ENCODE measurements at regions not wholly inside any gene's neighbourhood (a gene's known extent, or its start where the extent isn't known, plus 50 kb on each side); places are given as distances from the start of the nearest gene placed in this dataset.

DNA sequence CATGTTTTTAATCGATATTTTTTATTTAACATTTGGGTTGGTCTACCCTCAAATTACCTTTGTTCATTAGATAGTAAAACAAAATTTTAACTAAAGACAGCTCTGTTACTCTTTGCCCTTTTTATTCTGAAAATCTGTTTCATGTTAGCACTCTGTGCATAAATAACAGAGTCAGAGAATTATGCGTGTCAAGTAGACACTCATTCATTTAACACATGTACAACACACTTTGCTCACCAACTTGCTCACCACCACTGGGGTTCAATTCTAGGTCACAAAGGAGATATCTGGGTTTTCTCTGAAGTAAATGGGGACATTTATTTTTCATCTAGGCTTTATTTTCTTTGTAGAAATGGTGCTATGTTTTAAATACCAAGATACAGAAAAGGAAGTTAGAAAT is 457.4 kb upstream of the SEMA3D start:
- TF ChIP-seq POLR2A (IDR thresholded peaks at IDR 0.05) (no peak), CTCF (IDR thresholded peaks at IDR 0.05) (no peak)

Measured in esophagus squamous epithelium (tissue), 4 donors.